Naive thymus-derived CD8-positive, alpha-beta T cell (primary cell): ENCODE measurements at regions not wholly inside any gene's neighbourhood (a gene's known extent, or its start where the extent isn't known, plus 50 kb on each side); places are given as distances from the start of the nearest gene placed in this dataset.

ENCODE experiments used
- ATAC-seq, 2 donors: fragments of 150-1000 bp; cut with Tn5 transposase in 1 of 2; sonication (Bioruptor Pico), chemical (Tn5 transposase) in 1 of 2; 1 replicate in 1 of 2; 2 replicates in 1 of 2; pipeline ENCODE4 v1.10.0; 2021; ENCODE audit warnings: mild to moderate bottlenecking in 2 of 2, moderate library complexity in 2 of 2
- POLR2A ChIA-PET: fragments of 350-600 bp; sonication (Branson Sonifier 250); formaldehyde crosslinking; loops from one replicate; lab custom pipeline; 2021; ENCODE audit warnings: antibody characterized with exemption; lab: Charles Lee
- DNase-seq, 10 donors: peaks; one replicate each; pipeline versions ENCODE4 v3.0.0 to v3.0.0-alpha.2; 2020 to 2022
- H3K27ac Mint-ChIP-seq, 10 donors: one replicate each; pipeline ENCODE4 v1.8.0; 2020 to 2022; ENCODE audit warnings: mild to moderate bottlenecking in 10 of 10, mixed read lengths in 10 of 10, moderate library complexity in 4 of 10, inconsistent platforms in 1 of 10
- H3K27me3 Mint-ChIP-seq, 5 donors: one replicate each; pipeline ENCODE4 v1.8.0; 2021 to 2022; ENCODE audit warnings: mixed read lengths in 5 of 5
- H3K36me3 Mint-ChIP-seq, 3 donors: one replicate each; pipeline ENCODE4 v1.8.0; 2020 to 2022; ENCODE audit warnings: mixed read lengths in 3 of 3, mild to moderate bottlenecking in 2 of 3, inconsistent platforms in 1 of 3
- H3K4me1 Mint-ChIP-seq, 4 donors: one replicate each; pipeline ENCODE4 v1.8.0; 2021 to 2022; ENCODE audit warnings: mixed read lengths in 4 of 4
- H3K4me3 Mint-ChIP-seq, 10 donors: one replicate each; pipeline ENCODE4 v1.8.0; 2020 to 2022; ENCODE audit warnings: mild to moderate bottlenecking in 10 of 10, mixed read lengths in 10 of 10, moderate library complexity in 6 of 10, inconsistent platforms in 1 of 10
- H3K9me3 Mint-ChIP-seq, 9 donors: one replicate each; pipeline ENCODE4 v1.8.0; 2020 to 2022; ENCODE audit warnings: mixed read lengths in 9 of 9, mild to moderate bottlenecking in 3 of 9, inconsistent platforms in 1 of 9, moderate library complexity in 1 of 9

GRCh38 chr2:195214072-195214471 lies 443.0 kb upstream of the SLC39A10 start:
- Mint-ChIP-seq H3K27me3 (peaks cover 0 to 2% (median 0%) of the 10 kb centered on the region in 5 donors), H3K27ac (no peak overlapping the region), H3K9me3 (peaks cover 0 to 2% (median 0%) of the 10 kb centered on the region in 9 donors), H3K4me1 (no peaks in the 10 kb centered on the region), H3K4me3 (no peak overlapping the region), H3K36me3 (no peaks in the 10 kb centered on the region)
- DNase-seq (no peak), ATAC-seq (no peak)
- POLR2A ChIA-PET: no interaction called here

- DNase-seq (no peak), ATAC-seq (no peak)
- POLR2A ChIA-PET: no interaction called here
- Mint-ChIP-seq H3K36me3 (no peaks in the 10 kb centered on the region), H3K9me3 (peaks cover 0 to 9% (median 0%) of the 10 kb centered on the region in 9 donors), H3K27ac (no peak overlapping the region), H3K4me3 (no peak overlapping the region), H3K27me3 (peaks cover 0 to 2% (median 0%) of the 10 kb centered on the region in 5 donors), H3K4me1 (no peaks in the 10 kb centered on the region)
Observed at GRCh38 chr2:195212586-195212985, 444.4 kb upstream of the SLC39A10 start.

- peak; percentile 50 to 76 for ATAC-seq
- Mint-ChIP-seq H3K36me3 (no peaks in the 10 kb centered on the region), H3K27me3 (no peaks in the 10 kb centered on the region), H3K4me3 (peak overlapping the region in 4 of 10 donors; percentile 0 to 42 (median 10)), H3K27ac (peak overlapping the region in 6 of 10 donors; percentile 0 to 45 (median 28)), H3K9me3 (no peaks in the 10 kb centered on the region), H3K4me1 (peaks cover 11 to 19% (median 15%) of the 10 kb centered on the region in 4 donors)
- peak in 3 of 10 donors; percentile 7 to 23 (median 10) for DNase-seq
- POLR2A ChIA-PET: no interaction called here
Observed at GRCh38 chr2:195202163-195202845, 454.7 kb upstream of the SLC39A10 start.

- ATAC-seq: no peak
- Mint-ChIP-seq H3K27me3 (no peaks in the 10 kb centered on the region), H3K4me3 (no peak overlapping the region), H3K27ac (no peak overlapping the region), H3K4me1 (peaks cover 11 to 19% (median 15%) of the 10 kb centered on the region in 4 donors), H3K9me3 (no peaks in the 10 kb centered on the region), H3K36me3 (no peaks in the 10 kb centered on the region)
- POLR2A ChIA-PET: no interaction called here
- DNase-seq: no peak
Observed at GRCh38 chr2:195199864-195200263, 457.2 kb upstream of the SLC39A10 start.

- H3K36me3 Mint-ChIP-seq: peaks cover 0 to 4% (median 2%) of the 10 kb centered on the region in 3 donors
- DNase-seq: no peak
- no peak overlapping the region for H3K4me3 Mint-ChIP-seq
- peaks cover 0 to 5% (median 0%) of the 10 kb centered on the region in 9 donors for H3K9me3 Mint-ChIP-seq
- H3K4me1 Mint-ChIP-seq: no peaks in the 10 kb centered on the region
- H3K27me3 Mint-ChIP-seq: peaks cover 0 to 3% (median 0%) of the 10 kb centered on the region in 5 donors
- no peak for ATAC-seq
- POLR2A ChIA-PET: no interaction called here
- H3K27ac Mint-ChIP-seq: no peak overlapping the region
Observed at GRCh38 chr2:195181059-195181705, 475.8 kb upstream of the SLC39A10 start.

GRCh38 chr2:195168369-195168768 lies 488.7 kb upstream of the SLC39A10 start:
- Mint-ChIP-seq H3K4me1 (peaks cover 3 to 12% (median 8%) of the 10 kb centered on the region in 4 donors), H3K9me3 (peaks cover 0 to 15% (median 2%) of the 10 kb centered on the region in 9 donors), H3K27me3 (no peaks in the 10 kb centered on the region), H3K4me3 (no peak overlapping the region), H3K27ac (peak overlapping the region in 1 of 10 donors; percentile 19), H3K36me3 (peaks cover 0 to 13% (median 0%) of the 10 kb centered on the region in 3 donors)
- POLR2A ChIA-PET: no interaction called here
- DNase-seq (peak in 2 of 10 donors; percentile 17 to 39), ATAC-seq (peak; percentile 33 to 91)

GRCh38 chr2:195164930-195165329 lies 492.1 kb upstream of the SLC39A10 start:
- H3K27ac Mint-ChIP-seq: no peak overlapping the region
- no peak for DNase-seq
- peaks cover 0 to 4% (median 3%) of the 10 kb centered on the region in 4 donors for H3K4me1 Mint-ChIP-seq
- no peak for ATAC-seq
- H3K36me3 Mint-ChIP-seq: peaks cover 0 to 13% (median 2%) of the 10 kb centered on the region in 3 donors
- POLR2A ChIA-PET: no interaction called here
- H3K27me3 Mint-ChIP-seq: no peaks in the 10 kb centered on the region
- no peak overlapping the region for H3K4me3 Mint-ChIP-seq
- peaks cover 0 to 15% (median 2%) of the 10 kb centered on the region in 9 donors for H3K9me3 Mint-ChIP-seq

- no peaks in the 10 kb centered on the region for H3K4me1 Mint-ChIP-seq
- H3K27ac Mint-ChIP-seq: no peak overlapping the region
- H3K36me3 Mint-ChIP-seq: peaks cover 0 to 11% (median 2%) of the 10 kb centered on the region in 3 donors
- no peak overlapping the region for H3K4me3 Mint-ChIP-seq
- POLR2A ChIA-PET: no interaction called here
- peaks cover 0 to 13% (median 2%) of the 10 kb centered on the region in 9 donors for H3K9me3 Mint-ChIP-seq
- H3K27me3 Mint-ChIP-seq: no peaks in the 10 kb centered on the region
- ATAC-seq: no peak
- no peak for DNase-seq
Observed at GRCh38 chr2:195162918-195163317, 494.1 kb upstream of the SLC39A10 start.

- H3K4me3 Mint-ChIP-seq: no peak overlapping the region
- H3K27me3 Mint-ChIP-seq: no peaks in the 10 kb centered on the region
- peaks cover 0 to 4% (median 2%) of the 10 kb centered on the region in 3 donors for H3K36me3 Mint-ChIP-seq
- peaks cover 0 to 7% (median 2%) of the 10 kb centered on the region in 9 donors for H3K9me3 Mint-ChIP-seq
- ATAC-seq: no peak
- H3K27ac Mint-ChIP-seq: no peak overlapping the region
- no peaks in the 10 kb centered on the region for H3K4me1 Mint-ChIP-seq
- POLR2A ChIA-PET: no interaction called here
- DNase-seq: no peak
Observed at GRCh38 chr2:195162194-195162593, 494.8 kb upstream of the SLC39A10 start.

GRCh38 chr2:195160963-195161362 lies 496.1 kb upstream of the SLC39A10 start:
- H3K4me3 Mint-ChIP-seq: no peak overlapping the region
- H3K27ac Mint-ChIP-seq: no peak overlapping the region
- no peak for ATAC-seq
- POLR2A ChIA-PET: no interaction called here
- H3K36me3 Mint-ChIP-seq: peaks cover 0 to 2% (median 0%) of the 10 kb centered on the region in 3 donors
- peaks cover 0 to 7% (median 2%) of the 10 kb centered on the region in 9 donors for H3K9me3 Mint-ChIP-seq
- H3K4me1 Mint-ChIP-seq: no peaks in the 10 kb centered on the region
- DNase-seq: no peak
- no peaks in the 10 kb centered on the region for H3K27me3 Mint-ChIP-seq

- no peak overlapping the region for H3K27ac Mint-ChIP-seq
- H3K27me3 Mint-ChIP-seq: peaks cover 0 to 2% (median 0%) of the 10 kb centered on the region in 5 donors
- H3K36me3 Mint-ChIP-seq: no peaks in the 10 kb centered on the region
- H3K9me3 Mint-ChIP-seq: no peaks in the 10 kb centered on the region
- H3K4me1 Mint-ChIP-seq: no peaks in the 10 kb centered on the region
- POLR2A ChIA-PET: no interaction called here
- ATAC-seq (no peak), DNase-seq (no peak)
- H3K4me3 Mint-ChIP-seq: no peak overlapping the region
Observed at GRCh38 chr2:195151711-195152110, 505.3 kb upstream of the SLC39A10 start.

GRCh38 chr2:195150819-195151218 lies 506.2 kb upstream of the SLC39A10 start:
- H3K4me1 Mint-ChIP-seq: no peaks in the 10 kb centered on the region

GRCh38 chr2:195148004-195148403 lies 509.0 kb upstream of the SLC39A10 start:
- H3K4me3 Mint-ChIP-seq: no peak overlapping the region
- DNase-seq: no peak
- H3K27me3 Mint-ChIP-seq: peaks cover 0 to 2% (median 0%) of the 10 kb centered on the region in 5 donors
- H3K36me3 Mint-ChIP-seq: peaks cover 0 to 6% (median 2%) of the 10 kb centered on the region in 3 donors
- POLR2A ChIA-PET: interaction anchor here (0.6 kb wide), 1 partner anchor 980 kb away, joined by 3 read pairs; no protein-coding TSS in a partner anchor
- H3K9me3 Mint-ChIP-seq: peaks cover 0 to 16% (median 5%) of the 10 kb centered on the region in 9 donors
- no peak for ATAC-seq
- no peaks in the 10 kb centered on the region for H3K4me1 Mint-ChIP-seq
- H3K27ac Mint-ChIP-seq: no peak overlapping the region

More at GRCh38 chr2:195150819-195151218, 506.2 kb upstream of the SLC39A10 start:
- POLR2A ChIA-PET: no interaction called here
- no peak for DNase-seq
- Mint-ChIP-seq H3K36me3 (no peaks in the 10 kb centered on the region), H3K27me3 (peaks cover 0 to 2% (median 0%) of the 10 kb centered on the region in 5 donors), H3K4me3 (no peak overlapping the region), H3K27ac (no peak overlapping the region), H3K9me3 (no peaks in the 10 kb centered on the region)
- ATAC-seq: no peak
